Hepatocyte (in vitro differentiated cells): ENCODE measurements at regions not wholly inside any gene's neighbourhood (a gene's known extent, or its start where the extent isn't known, plus 50 kb on each side); places are given as distances from the start of the nearest gene placed in this dataset.

ENCODE experiments used
- EZH2 ChIP-seq: fragments of 200-600 bp; sonication (generic); IDR thresholded peaks from 2 replicates; pipeline ENCODE4 v1.6.1; 2016; ENCODE audit warnings: antibody characterized with exemption, mild to moderate bottlenecking, borderline replicate concordance
- EZH2phosphoT487 ChIP-seq: fragments of 200-600 bp; sonication (generic); IDR thresholded peaks from one replicate; pipeline ENCODE4 v1.6.1; 2018; ENCODE audit warnings: antibody characterized with exemption, mild to moderate bottlenecking, low read depth, moderate library complexity; ENCODE audit not compliant: unreplicated experiment, severe bottlenecking
- TF ChIP-seq, protein P1 (sequence below): fragments of 200-600 bp; sonication (generic); IDR thresholded peaks from 2 replicates; pipeline ENCODE4 v1.5.1; 2016; ENCODE audit warnings: antibody characterized with exemption, mild to moderate bottlenecking; ENCODE audit not compliant: poor library complexity

GRCh38 chr3:188941103-188941502 is 230.7 kb upstream of the TPRG1 start:
- TF ChIP-seq EZH2 (no peak), EZH2phosphoT487 (no peak)
- TF ChIP-seq, protein P1, sequence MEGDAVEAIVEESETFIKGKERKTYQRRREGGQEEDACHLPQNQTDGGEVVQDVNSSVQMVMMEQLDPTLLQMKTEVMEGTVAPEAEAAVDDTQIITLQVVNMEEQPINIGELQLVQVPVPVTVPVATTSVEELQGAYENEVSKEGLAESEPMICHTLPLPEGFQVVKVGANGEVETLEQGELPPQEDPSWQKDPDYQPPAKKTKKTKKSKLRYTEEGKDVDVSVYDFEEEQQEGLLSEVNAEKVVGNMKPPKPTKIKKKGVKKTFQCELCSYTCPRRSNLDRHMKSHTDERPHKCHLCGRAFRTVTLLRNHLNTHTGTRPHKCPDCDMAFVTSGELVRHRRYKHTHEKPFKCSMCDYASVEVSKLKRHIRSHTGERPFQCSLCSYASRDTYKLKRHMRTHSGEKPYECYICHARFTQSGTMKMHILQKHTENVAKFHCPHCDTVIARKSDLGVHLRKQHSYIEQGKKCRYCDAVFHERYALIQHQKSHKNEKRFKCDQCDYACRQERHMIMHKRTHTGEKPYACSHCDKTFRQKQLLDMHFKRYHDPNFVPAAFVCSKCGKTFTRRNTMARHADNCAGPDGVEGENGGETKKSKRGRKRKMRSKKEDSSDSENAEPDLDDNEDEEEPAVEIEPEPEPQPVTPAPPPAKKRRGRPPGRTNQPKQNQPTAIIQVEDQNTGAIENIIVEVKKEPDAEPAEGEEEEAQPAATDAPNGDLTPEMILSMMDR = no peak
